ENCODE measurements at regions not wholly inside any gene's neighbourhood (a gene's known extent, or its start where the extent isn't known, plus 50 kb on each side); places are given as distances from the start of the nearest gene placed in this dataset.

GRCh38 chr6:21496706-21497105 is 96.8 kb upstream of the SOX4 start:
- H3K4me1 ChIP-seq (ENCODE audit: control insufficient read depth, insufficient read depth, low read length): peaks cover 14% of the 10 kb centered on the region
- H3K27me3 ChIP-seq (ENCODE audit: control insufficient read depth, insufficient read depth, low read length): no peaks in the 10 kb centered on the region
- 63% methylated on average over 1 of the region's 2 CpGs for WGBS (ENCODE audit: insufficient coverage)

GRCh38 chr6:21500314-21501020 is 93.1 kb upstream of the SOX4 start:
- 67% methylated on average over 5 of the region's 5 CpGs for WGBS (ENCODE audit: insufficient coverage)
- DNase-seq (ENCODE audit: low read depth in 4 of 6, low spot score in 6 of 6): peak in 1 of 6 donors; percentile 7

More at GRCh38 chr6:21496706-21497105, 96.8 kb upstream of the SOX4 start:
- no peaks in the 10 kb centered on the region for H3K9me3 ChIP-seq (ENCODE audit: control insufficient read depth, insufficient read depth, low read length)
- no peaks in the 10 kb centered on the region for H3K36me3 ChIP-seq (ENCODE audit: control insufficient read depth, insufficient read depth, low read length)
- no peak overlapping the region for H3K4me3 ChIP-seq (ENCODE audit: low read depth, low read length)
- no peak overlapping the region for H3K27ac ChIP-seq (ENCODE audit: low read depth, low read length)
- DNase-seq (ENCODE audit: low read depth in 4 of 6, low spot score in 6 of 6): no peak

GRCh38 chr6:21501021-21501354 is 92.6 kb upstream of the SOX4 start:
- peaks cover 11% of the 10 kb centered on the region for H3K4me1 ChIP-seq (ENCODE audit: control insufficient read depth, insufficient read depth, low read length)
- DNase-seq (ENCODE audit: low read depth in 4 of 6, low spot score in 6 of 6): peak in 1 of 6 donors; percentile 54
- no peaks in the 10 kb centered on the region for H3K27me3 ChIP-seq (ENCODE audit: control insufficient read depth, insufficient read depth, low read length)
- H3K27ac ChIP-seq (ENCODE audit: low read depth, low read length): no peak overlapping the region
- no peaks in the 10 kb centered on the region for H3K36me3 ChIP-seq (ENCODE audit: control insufficient read depth, insufficient read depth, low read length)
- H3K4me3 ChIP-seq (ENCODE audit: low read depth, low read length): no peak overlapping the region
- no CpG with 5 or more reads among the region's 3 CpGs for WGBS (ENCODE audit: insufficient coverage)
- no peaks in the 10 kb centered on the region for H3K9me3 ChIP-seq (ENCODE audit: control insufficient read depth, insufficient read depth, low read length)

More at GRCh38 chr6:21500314-21501020, 93.1 kb upstream of the SOX4 start:
- Histone ChIP-seq H3K36me3 (ENCODE audit: control insufficient read depth, insufficient read depth, low read length) (no peaks in the 10 kb centered on the region), H3K27me3 (ENCODE audit: control insufficient read depth, insufficient read depth, low read length) (no peaks in the 10 kb centered on the region), H3K9me3 (ENCODE audit: control insufficient read depth, insufficient read depth, low read length) (no peaks in the 10 kb centered on the region), H3K4me1 (ENCODE audit: control insufficient read depth, insufficient read depth, low read length) (peaks cover 14% of the 10 kb centered on the region), H3K4me3 (ENCODE audit: low read depth, low read length) (no peak overlapping the region), H3K27ac (ENCODE audit: low read depth, low read length) (no peak overlapping the region)

- no peaks in the 10 kb centered on the region for H3K36me3 ChIP-seq (ENCODE audit: control insufficient read depth, insufficient read depth, low read length)
- DNase-seq (ENCODE audit: low read depth in 4 of 6, low spot score in 6 of 6): no peak
- H3K4me3 ChIP-seq (ENCODE audit: low read depth, low read length): no peak overlapping the region
- H3K27me3 ChIP-seq (ENCODE audit: control insufficient read depth, insufficient read depth, low read length): no peaks in the 10 kb centered on the region
- H3K27ac ChIP-seq (ENCODE audit: low read depth, low read length): no peak overlapping the region
- no peaks in the 10 kb centered on the region for H3K9me3 ChIP-seq (ENCODE audit: control insufficient read depth, insufficient read depth, low read length)
- no CpG with 5 or more reads among the region's 1 CpG for WGBS (ENCODE audit: insufficient coverage)
- peaks cover 10% of the 10 kb centered on the region for H3K4me1 ChIP-seq (ENCODE audit: control insufficient read depth, insufficient read depth, low read length)
Measured at GRCh38 chr6:21501815-21502214, 91.7 kb upstream of the SOX4 start.

- Histone ChIP-seq H3K27ac (ENCODE audit: low read depth, low read length) (no peak overlapping the region), H3K4me3 (ENCODE audit: low read depth, low read length) (no peak overlapping the region), H3K9me3 (ENCODE audit: control insufficient read depth, insufficient read depth, low read length) (no peaks in the 10 kb centered on the region), H3K36me3 (ENCODE audit: control insufficient read depth, insufficient read depth, low read length) (no peaks in the 10 kb centered on the region), H3K4me1 (ENCODE audit: control insufficient read depth, insufficient read depth, low read length) (peaks cover 6% of the 10 kb centered on the region), H3K27me3 (ENCODE audit: control insufficient read depth, insufficient read depth, low read length) (no peaks in the 10 kb centered on the region)
- no peak for DNase-seq (ENCODE audit: low read depth in 4 of 6, low spot score in 6 of 6)
- WGBS (ENCODE audit: insufficient coverage): 100% methylated on average over 1 of the region's 1 CpG
Measured at GRCh38 chr6:21502682-21503081, 90.9 kb upstream of the SOX4 start.

GRCh38 chr6:21504790-21505189 is 88.8 kb upstream of the SOX4 start:
- WGBS (ENCODE audit: insufficient coverage): 51% methylated on average over 5 of the region's 6 CpGs
- Histone ChIP-seq H3K4me3 (ENCODE audit: low read depth, low read length) (no peak overlapping the region), H3K36me3 (ENCODE audit: control insufficient read depth, insufficient read depth, low read length) (no peaks in the 10 kb centered on the region), H3K9me3 (ENCODE audit: control insufficient read depth, insufficient read depth, low read length) (no peaks in the 10 kb centered on the region), H3K27ac (ENCODE audit: low read depth, low read length) (no peak overlapping the region), H3K4me1 (ENCODE audit: control insufficient read depth, insufficient read depth, low read length) (peaks cover 6% of the 10 kb centered on the region), H3K27me3 (ENCODE audit: control insufficient read depth, insufficient read depth, low read length) (no peaks in the 10 kb centered on the region)
- DNase-seq (ENCODE audit: low read depth in 4 of 6, low spot score in 6 of 6): no peak

GRCh38 chr6:21505574-21505990 is 88.0 kb upstream of the SOX4 start:
- H3K9me3 ChIP-seq (ENCODE audit: control insufficient read depth, insufficient read depth, low read length): no peaks in the 10 kb centered on the region
- no peak overlapping the region for H3K4me3 ChIP-seq (ENCODE audit: low read depth, low read length)
- no peaks in the 10 kb centered on the region for H3K36me3 ChIP-seq (ENCODE audit: control insufficient read depth, insufficient read depth, low read length)
- H3K27ac ChIP-seq (ENCODE audit: low read depth, low read length): no peak overlapping the region
- no peak for DNase-seq (ENCODE audit: low read depth in 4 of 6, low spot score in 6 of 6)
- peaks cover 5% of the 10 kb centered on the region for H3K4me1 ChIP-seq (ENCODE audit: control insufficient read depth, insufficient read depth, low read length)
- 89% methylated on average over 3 of the region's 5 CpGs for WGBS (ENCODE audit: insufficient coverage)
- no peaks in the 10 kb centered on the region for H3K27me3 ChIP-seq (ENCODE audit: control insufficient read depth, insufficient read depth, low read length)

- no peak overlapping the region for H3K4me3 ChIP-seq (ENCODE audit: low read depth, low read length)
- H3K9me3 ChIP-seq (ENCODE audit: control insufficient read depth, insufficient read depth, low read length): no peaks in the 10 kb centered on the region
- H3K27me3 ChIP-seq (ENCODE audit: control insufficient read depth, insufficient read depth, low read length): no peaks in the 10 kb centered on the region
- H3K4me1 ChIP-seq (ENCODE audit: control insufficient read depth, insufficient read depth, low read length): no peaks in the 10 kb centered on the region
- H3K27ac ChIP-seq (ENCODE audit: low read depth, low read length): no peak overlapping the region
- WGBS (ENCODE audit: insufficient coverage): 93% methylated on average over 3 of the region's 4 CpGs
- no peak for DNase-seq (ENCODE audit: low read depth in 4 of 6, low spot score in 6 of 6)
- no peaks in the 10 kb centered on the region for H3K36me3 ChIP-seq (ENCODE audit: control insufficient read depth, insufficient read depth, low read length)
Measured at GRCh38 chr6:21506126-21506525, 87.4 kb upstream of the SOX4 start.

- no peak overlapping the region for H3K4me3 ChIP-seq (ENCODE audit: low read depth, low read length)
- DNase-seq (ENCODE audit: low read depth in 4 of 6, low spot score in 6 of 6): no peak
- H3K36me3 ChIP-seq (ENCODE audit: control insufficient read depth, insufficient read depth, low read length): no peaks in the 10 kb centered on the region
- no peaks in the 10 kb centered on the region for H3K27me3 ChIP-seq (ENCODE audit: control insufficient read depth, insufficient read depth, low read length)
- H3K27ac ChIP-seq (ENCODE audit: low read depth, low read length): no peak overlapping the region
- no peaks in the 10 kb centered on the region for H3K9me3 ChIP-seq (ENCODE audit: control insufficient read depth, insufficient read depth, low read length)
- WGBS (ENCODE audit: insufficient coverage): no CpG with 5 or more reads among the region's 2 CpGs
- no peaks in the 10 kb centered on the region for H3K4me1 ChIP-seq (ENCODE audit: control insufficient read depth, insufficient read depth, low read length)
Measured at GRCh38 chr6:21507811-21508210, 85.7 kb upstream of the SOX4 start.

- Histone ChIP-seq H3K4me3 (ENCODE audit: low read depth, low read length) (no peak overlapping the region), H3K27me3 (ENCODE audit: control insufficient read depth, insufficient read depth, low read length) (no peaks in the 10 kb centered on the region), H3K27ac (ENCODE audit: low read depth, low read length) (no peak overlapping the region), H3K4me1 (ENCODE audit: control insufficient read depth, insufficient read depth, low read length) (no peaks in the 10 kb centered on the region), H3K9me3 (ENCODE audit: control insufficient read depth, insufficient read depth, low read length) (no peaks in the 10 kb centered on the region), H3K36me3 (ENCODE audit: control insufficient read depth, insufficient read depth, low read length) (no peaks in the 10 kb centered on the region)
- DNase-seq (ENCODE audit: low read depth in 4 of 6, low spot score in 6 of 6): no peak
- WGBS (ENCODE audit: insufficient coverage): 86% methylated on average over 1 of the region's 4 CpGs
Measured at GRCh38 chr6:21508753-21509152, 84.8 kb upstream of the SOX4 start.

Data from spinal cord (tissue), 9 donors.